ENCODE measurements at regions not wholly inside any gene's neighbourhood (a gene's known extent, or its start where the extent isn't known, plus 50 kb on each side); places are given as distances from the start of the nearest gene placed in this dataset.

DNA sequence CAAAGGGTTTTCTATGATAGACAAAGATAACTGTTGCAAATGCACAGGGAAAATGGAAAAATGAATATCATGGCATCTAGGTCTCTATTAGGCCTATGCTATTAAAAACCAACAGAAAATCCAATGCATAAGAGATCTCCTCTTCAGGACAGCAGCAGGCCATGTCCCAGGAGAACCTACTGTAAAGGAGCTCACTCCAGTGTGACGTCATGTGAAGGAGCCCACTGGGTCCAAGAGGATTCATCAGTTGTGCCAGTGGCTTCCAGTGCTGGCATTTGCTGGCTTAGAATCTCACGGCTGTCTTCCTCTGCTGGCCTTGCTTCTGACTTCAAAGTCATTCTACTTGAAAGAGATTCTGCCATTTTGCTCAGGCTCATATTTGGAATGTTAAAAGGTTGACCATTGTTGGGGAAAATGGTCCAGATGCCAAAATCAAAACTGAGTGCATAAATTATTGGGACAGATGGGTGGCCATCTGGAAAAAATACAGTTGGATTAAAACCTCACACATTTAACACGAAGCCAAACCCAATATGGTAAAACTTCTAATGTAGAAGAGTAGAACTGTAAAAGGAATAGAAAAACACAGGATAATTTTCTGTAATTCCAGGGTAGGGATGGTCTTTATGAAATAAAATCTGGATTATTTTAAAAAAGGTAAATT lies 75.4 kb upstream of the ARID2 start:
- TF ChIP-seq CTCF (IDR thresholded peaks at IDR 0.05; ENCODE audit: insufficient read depth, low read length) (no peak), POLR2AphosphoS5 (IDR thresholded peaks at IDR 0.05; ENCODE audit: low read depth) (no peak), GABPA (IDR thresholded peaks at IDR 0.05; ENCODE audit: low read depth) (no peak), REST (IDR thresholded peaks at IDR 0.05; ENCODE audit: insufficient replicate concordance, low read depth) (no peak), SPI1 (IDR thresholded peaks at IDR 0.05; ENCODE audit: borderline replicate concordance, low read depth) (no peak)

All from HL-60 (cell line).